ENCODE measurements at regions not wholly inside any gene's neighbourhood (a gene's known extent, or its start where the extent isn't known, plus 50 kb on each side); places are given as distances from the start of the nearest gene placed in this dataset.
A peak's percentile ranks its signal among the peaks of the same experiment; 100 is the strongest.

DNA sequence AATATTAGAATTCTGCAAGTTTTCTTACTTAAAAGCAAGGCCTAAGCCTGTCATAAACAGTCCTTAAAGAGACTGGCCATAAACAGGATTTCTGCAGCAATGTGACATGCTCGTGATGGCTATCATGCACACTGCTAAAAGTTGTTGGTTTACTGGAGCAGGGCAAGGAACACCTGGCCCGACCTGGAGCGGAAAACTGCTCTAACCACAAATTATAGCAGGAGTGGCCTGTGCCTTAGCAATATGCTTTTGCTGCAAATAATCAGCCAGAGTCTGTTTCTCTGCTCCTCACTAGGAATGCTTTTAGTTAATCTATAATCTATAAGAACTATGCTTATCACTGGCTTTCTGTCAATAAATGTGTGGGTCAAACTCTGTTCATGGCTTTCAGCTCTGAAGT, 322.9 kb upstream of the RPS23 start:
- H2AFZ ChIP-seq (ENCODE audit: low read depth, low read length) = peak overlapping the region; percentile 22; the same call in 1 of the 2 replicates
- H3K27ac ChIP-seq (ENCODE audit: low read length) = peak overlapping the region; percentile 81
- H3K9me3 ChIP-seq (ENCODE audit: insufficient read depth, low read length, severe bottlenecking) = no peaks in the 10 kb centered on the region
- peak overlapping the region in 1 of 2 experiments; percentile 2; a peak in 1 of 4 replicates for H3K4me3 ChIP-seq (ENCODE audit: low read depth in 1 of 2, low read length in 2 of 2)
- H3K4me1 ChIP-seq (ENCODE audit: insufficient read depth, low read length) = peaks cover 59% of the 10 kb centered on the region
- no peaks in the 10 kb centered on the region for H4K20me1 ChIP-seq (ENCODE audit: insufficient read depth, low read length)
- DNase-seq (peak; percentile 81), ATAC-seq (ENCODE audit: insufficient read depth, low read depth) (peak; percentile 86)
- peak overlapping the region; percentile 46 for H3K9ac ChIP-seq (ENCODE audit: low read depth, low read length)
- no peaks in the 10 kb centered on the region for H3K27me3 ChIP-seq (ENCODE audit: insufficient read depth, low read length, poor library complexity)
- H3K36me3 ChIP-seq (ENCODE audit: insufficient read depth, low read length) = no peaks in the 10 kb centered on the region
- no peaks in the 10 kb centered on the region for H3K79me2 ChIP-seq (ENCODE audit: insufficient read depth, low read length)
- H3K4me2 ChIP-seq (ENCODE audit: insufficient read depth, low read length) = peak overlapping the region; percentile 37
- TF ChIP-seq CTCF (IDR thresholded peaks at IDR 0.05; ENCODE audit: borderline replicate concordance, extremely low read depth, low read length, poor library complexity, severe bottlenecking) = no peak
- TF ChIP-seq EZH2 (IDR thresholded peaks at IDR 0.05; ENCODE audit: borderline replicate concordance, low read depth, low read length, severe bottlenecking) = no peak

DNA sequence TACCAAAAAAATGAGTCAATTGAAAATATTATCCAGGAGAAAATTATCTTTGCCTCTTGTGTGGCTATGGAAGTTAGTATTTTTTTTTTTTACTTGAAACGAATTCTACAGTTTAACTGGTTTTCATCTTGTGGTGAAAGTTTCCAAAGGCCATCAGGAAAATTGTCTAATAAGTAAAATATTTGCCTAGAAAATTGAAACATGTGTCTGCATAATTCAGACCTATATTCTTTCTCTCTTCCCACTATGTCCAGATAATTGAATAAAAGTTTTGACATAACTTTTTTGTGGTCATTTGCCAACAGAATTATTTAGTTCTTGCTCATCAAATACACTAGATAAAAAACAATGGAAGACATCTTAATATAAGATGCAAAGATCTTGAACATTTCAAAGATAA, 321.5 kb upstream of the RPS23 start:
- H3K79me2 ChIP-seq (ENCODE audit: insufficient read depth, low read length) = no peaks in the 10 kb centered on the region
- no peaks in the 10 kb centered on the region for H3K27me3 ChIP-seq (ENCODE audit: insufficient read depth, low read length, poor library complexity)
- peak overlapping the region; percentile 81; the same call in 1 of the 2 replicates for H3K27ac ChIP-seq (ENCODE audit: low read length)
- H4K20me1 ChIP-seq (ENCODE audit: insufficient read depth, low read length) = no peaks in the 10 kb centered on the region
- no peak overlapping the region for H3K9ac ChIP-seq (ENCODE audit: low read depth, low read length)
- peaks cover 52% of the 10 kb centered on the region for H3K4me1 ChIP-seq (ENCODE audit: insufficient read depth, low read length)
- H3K4me2 ChIP-seq (ENCODE audit: insufficient read depth, low read length) = no peak overlapping the region
- ATAC-seq (ENCODE audit: insufficient read depth, low read depth) (no peak), DNase-seq (no peak)
- no peaks in the 10 kb centered on the region for H3K9me3 ChIP-seq (ENCODE audit: insufficient read depth, low read length, severe bottlenecking)
- no peaks in the 10 kb centered on the region for H3K36me3 ChIP-seq (ENCODE audit: insufficient read depth, low read length)
- H2AFZ ChIP-seq (ENCODE audit: low read depth, low read length) = no peak overlapping the region
- H3K4me3 ChIP-seq (ENCODE audit: low read depth in 1 of 2, low read length in 2 of 2) = no peak overlapping the region
- no peak for TF ChIP-seq CTCF (IDR thresholded peaks at IDR 0.05; ENCODE audit: borderline replicate concordance, extremely low read depth, low read length, poor library complexity, severe bottlenecking)
- no peak for TF ChIP-seq EZH2 (IDR thresholded peaks at IDR 0.05; ENCODE audit: borderline replicate concordance, low read depth, low read length, severe bottlenecking)

DNA sequence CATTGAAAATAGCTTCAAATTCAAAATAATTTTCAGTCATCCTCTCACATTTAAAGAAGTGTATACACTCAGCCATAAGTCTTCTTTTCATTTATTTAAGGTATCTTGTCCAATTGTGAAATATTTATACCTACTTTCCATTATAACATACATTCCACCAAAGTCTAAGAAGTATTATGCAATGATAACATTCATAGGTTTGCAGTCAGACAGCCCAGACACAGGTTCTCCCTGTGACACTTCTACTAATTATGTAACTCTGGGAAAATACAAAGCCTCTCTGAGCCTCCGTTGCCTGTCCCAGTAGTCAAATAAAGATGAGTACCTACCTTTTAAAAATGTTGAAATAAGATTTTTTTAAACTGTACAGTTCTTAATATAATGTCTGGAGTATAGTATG, 320.9 kb upstream of the RPS23 start:
- no peak overlapping the region for H3K4me3 ChIP-seq (ENCODE audit: low read depth in 1 of 2, low read length in 2 of 2)
- no peaks in the 10 kb centered on the region for H3K9me3 ChIP-seq (ENCODE audit: insufficient read depth, low read length, severe bottlenecking)
- no peak overlapping the region for H2AFZ ChIP-seq (ENCODE audit: low read depth, low read length)
- H3K27me3 ChIP-seq (ENCODE audit: insufficient read depth, low read length, poor library complexity) = no peaks in the 10 kb centered on the region
- H3K27ac ChIP-seq (ENCODE audit: low read length) = no peak overlapping the region
- no peaks in the 10 kb centered on the region for H3K36me3 ChIP-seq (ENCODE audit: insufficient read depth, low read length)
- no peaks in the 10 kb centered on the region for H3K79me2 ChIP-seq (ENCODE audit: insufficient read depth, low read length)
- no peak overlapping the region for H3K4me2 ChIP-seq (ENCODE audit: insufficient read depth, low read length)
- ATAC-seq (ENCODE audit: insufficient read depth, low read depth) = no peak
- DNase-seq = no peak
- H3K9ac ChIP-seq (ENCODE audit: low read depth, low read length) = no peak overlapping the region
- H4K20me1 ChIP-seq (ENCODE audit: insufficient read depth, low read length) = no peaks in the 10 kb centered on the region
- TF ChIP-seq CTCF (IDR thresholded peaks at IDR 0.05; ENCODE audit: borderline replicate concordance, extremely low read depth, low read length, poor library complexity, severe bottlenecking) (no peak), EZH2 (IDR thresholded peaks at IDR 0.05; ENCODE audit: borderline replicate concordance, low read depth, low read length, severe bottlenecking) (no peak)
- peaks cover 49% of the 10 kb centered on the region for H3K4me1 ChIP-seq (ENCODE audit: insufficient read depth, low read length)

GRCh38 chr5:82597437-82597836, 319.3 kb upstream of the RPS23 start:
- Histone ChIP-seq H3K4me2 (ENCODE audit: insufficient read depth, low read length) (no peak overlapping the region), H3K4me3 (ENCODE audit: low read depth in 1 of 2, low read length in 2 of 2) (no peak overlapping the region), H3K27ac (ENCODE audit: low read length) (no peak overlapping the region), H3K79me2 (ENCODE audit: insufficient read depth, low read length) (no peaks in the 10 kb centered on the region), H3K9ac (ENCODE audit: low read depth, low read length) (no peak overlapping the region), H3K4me1 (ENCODE audit: insufficient read depth, low read length) (peaks cover 33% of the 10 kb centered on the region), H4K20me1 (ENCODE audit: insufficient read depth, low read length) (no peaks in the 10 kb centered on the region), H3K9me3 (ENCODE audit: insufficient read depth, low read length, severe bottlenecking) (no peaks in the 10 kb centered on the region), H2AFZ (ENCODE audit: low read depth, low read length) (no peak overlapping the region), H3K27me3 (ENCODE audit: insufficient read depth, low read length, poor library complexity) (no peaks in the 10 kb centered on the region), H3K36me3 (ENCODE audit: insufficient read depth, low read length) (no peaks in the 10 kb centered on the region)
- TF ChIP-seq CTCF (IDR thresholded peaks at IDR 0.05; ENCODE audit: borderline replicate concordance, extremely low read depth, low read length, poor library complexity, severe bottlenecking) (peak; percentile 26), EZH2 (IDR thresholded peaks at IDR 0.05; ENCODE audit: borderline replicate concordance, low read depth, low read length, severe bottlenecking) (no peak)
- no peak for DNase-seq
- ATAC-seq (ENCODE audit: insufficient read depth, low read depth) = no peak

Data from DND-41 (cell line).